ENCODE measurements at regions not wholly inside any gene's neighbourhood (a gene's known extent, or its start where the extent isn't known, plus 50 kb on each side); places are given as distances from the start of the nearest gene placed in this dataset.

DNA sequence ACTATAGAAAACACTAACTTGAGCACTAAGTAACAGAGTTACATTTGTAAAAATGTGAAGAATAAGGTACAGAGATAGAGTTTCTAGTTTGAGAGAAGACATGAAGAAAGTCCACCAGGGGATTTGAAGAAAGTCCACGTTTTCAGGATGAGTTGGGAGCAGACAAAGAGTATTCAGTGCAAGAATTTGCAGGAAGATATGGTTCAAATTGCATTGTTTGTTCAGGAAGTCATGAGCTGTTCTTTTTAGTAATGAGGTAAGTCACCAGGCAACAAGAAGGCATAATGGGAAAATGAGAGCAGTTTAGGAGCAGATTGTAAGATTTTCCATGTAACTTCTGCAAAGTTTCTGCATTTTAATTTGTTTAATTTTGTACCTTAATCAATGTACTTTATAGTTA lies 618.0 kb downstream of the DACH1 start:
- TF ChIP-seq EZH2 (IDR thresholded peaks at IDR 0.05; ENCODE audit: borderline replicate concordance, low read depth, low read length, severe bottlenecking) (no peak), FOS (IDR thresholded peaks at IDR 0.05; ENCODE audit: borderline replicate concordance, insufficient read depth, low read length) (peak; percentile 8), JUN (IDR thresholded peaks at IDR 0.05; ENCODE audit: borderline replicate concordance, insufficient read depth, insufficient read length, low read depth) (peak; percentile 69)
- Histone ChIP-seq H3K36me3 (ENCODE audit: control insufficient read depth in 2 of 2, extremely low read depth in 1 of 2, insufficient read depth in 2 of 2, low read length in 2 of 2) (no peaks in the 10 kb centered on the region), H3K4me3 (replicated peaks in 1 of 3; ENCODE audit: insufficient read depth in 1 of 3, low read depth in 1 of 3, low read length in 3 of 3) (no peak overlapping the region), H2AFZ (ENCODE audit: low read depth, low read length) (peak overlapping the region; percentile 87), H3K9me3 (replicated peaks; ENCODE audit: control insufficient read depth, insufficient read depth, low read length) (no peaks in the 10 kb centered on the region), H3K4me1 (ENCODE audit: control insufficient read depth, extremely low read depth, insufficient read depth, low read length) (peaks cover 38% of the 10 kb centered on the region), H3K9ac (replicated peaks; ENCODE audit: extremely low read depth, insufficient read depth, low read length) (peak overlapping the region; percentile 33), H3K27me3 (ENCODE audit: control insufficient read depth in 2 of 2, insufficient read depth in 2 of 2, low read length in 2 of 2) (no peaks in the 10 kb centered on the region), H4K20me1 (replicated peaks; ENCODE audit: control insufficient read depth, extremely low read depth, insufficient read depth, low read length) (no peaks in the 10 kb centered on the region), H3K79me2 (ENCODE audit: control insufficient read depth, insufficient read depth, low read length) (no peaks in the 10 kb centered on the region), H3K9me1 (replicated peaks; ENCODE audit: control insufficient read depth, extremely low read depth, insufficient read depth, low read length) (no peaks in the 10 kb centered on the region), H3K27ac (ENCODE audit: insufficient read depth, low read depth, low read length) (peak overlapping the region; percentile 58), H3K4me2 (ENCODE audit: insufficient read depth, low read length) (peak overlapping the region; percentile 45)
- BruUV-seq (replicated peaks), result no TSS peak
- intact Hi-C loops (cut with micrococcal nuclease), result loop anchor here (10.0 kb wide), 1 partner anchor 526 kb away; no protein-coding TSS in a partner anchor
- dilution Hi-C loops (cut with MboI; ENCODE audit: extremely low pct_ligation_motif_present, low sequenced_read_pairs), result no loop called here
- peak; percentile 81 for DNase-seq (ENCODE audit: low read depth, low spot score)
- FAIRE-seq, result peak; percentile 15
- ChIA-PET CTCF (no interaction called here), POLR2A (no interaction called here)

GRCh38 chr13:71244161-71244560 lies 622.8 kb downstream of the DACH1 start:
- no peaks in the 10 kb centered on the region for H3K79me2 ChIP-seq (ENCODE audit: control insufficient read depth, insufficient read depth, low read length)
- H3K9me3 ChIP-seq (replicated peaks; ENCODE audit: control insufficient read depth, insufficient read depth, low read length), result no peaks in the 10 kb centered on the region
- intact Hi-C loops (cut with micrococcal nuclease), result loop anchor here (1.0 to 10.0 kb wide), 5 partner anchors 8 to 531 kb away; no protein-coding TSS in a partner anchor
- peak overlapping the region; percentile 26 for H2AFZ ChIP-seq (ENCODE audit: low read depth, low read length)
- no TSS peak for BruUV-seq (replicated peaks)
- H3K9ac ChIP-seq (replicated peaks; ENCODE audit: extremely low read depth, insufficient read depth, low read length), result peak overlapping the region; percentile 3
- CTCF ChIA-PET, result interaction anchor here (0.9 kb wide), 1 partner anchor 8 kb away, joined by 5 read pairs; no protein-coding TSS in a partner anchor
- peak overlapping the region; percentile 11 for H3K4me2 ChIP-seq (ENCODE audit: insufficient read depth, low read length)
- DNase-seq (ENCODE audit: low read depth, low spot score) (peak; percentile 92), FAIRE-seq (no peak)
- no peaks in the 10 kb centered on the region for H3K9me1 ChIP-seq (replicated peaks; ENCODE audit: control insufficient read depth, extremely low read depth, insufficient read depth, low read length)
- dilution Hi-C loops (cut with MboI; ENCODE audit: extremely low pct_ligation_motif_present, low sequenced_read_pairs), result no loop called here
- POLR2A ChIA-PET, result no interaction called here
- H4K20me1 ChIP-seq (replicated peaks; ENCODE audit: control insufficient read depth, extremely low read depth, insufficient read depth, low read length), result no peaks in the 10 kb centered on the region
- H3K4me3 ChIP-seq (replicated peaks in 1 of 3; ENCODE audit: insufficient read depth in 1 of 3, low read depth in 1 of 3, low read length in 3 of 3), result no peak overlapping the region
- peaks cover 20% of the 10 kb centered on the region for H3K4me1 ChIP-seq (ENCODE audit: control insufficient read depth, extremely low read depth, insufficient read depth, low read length)
- peak overlapping the region; percentile 60 for H3K27ac ChIP-seq (ENCODE audit: insufficient read depth, low read depth, low read length)
- H3K36me3 ChIP-seq (ENCODE audit: control insufficient read depth in 2 of 2, extremely low read depth in 1 of 2, insufficient read depth in 2 of 2, low read length in 2 of 2), result no peaks in the 10 kb centered on the region
- TF ChIP-seq POLR2A (IDR thresholded peaks at IDR 0.05; ENCODE audit: low read depth, low read length), result no peak
- TF ChIP-seq FOS (IDR thresholded peaks at IDR 0.05; ENCODE audit: borderline replicate concordance, insufficient read depth, low read length), result no peak
- no peak for TF ChIP-seq CTCF (IDR thresholded peaks at IDR 0.05; ENCODE audit: extremely low read depth in 1 of 2, insufficient read depth in 1 of 2, low read depth in 1 of 2, low read length in 2 of 2)
- TF ChIP-seq POLR2AphosphoS5 (IDR thresholded peaks at IDR 0.05; ENCODE audit: insufficient read depth, low read depth, low read length), result no peak
- TF ChIP-seq, protein P1, sequence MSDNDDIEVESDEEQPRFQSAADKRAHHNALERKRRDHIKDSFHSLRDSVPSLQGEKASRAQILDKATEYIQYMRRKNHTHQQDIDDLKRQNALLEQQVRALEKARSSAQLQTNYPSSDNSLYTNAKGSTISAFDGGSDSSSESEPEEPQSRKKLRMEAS (IDR thresholded peaks at IDR 0.05; ENCODE audit: insufficient read depth, insufficient read length), result no peak
- TF ChIP-seq GATA2 (IDR thresholded peaks at IDR 0.05; ENCODE audit: insufficient read depth, insufficient read length, low read depth, low read length), result no peak
- no peak for TF ChIP-seq JUN (IDR thresholded peaks at IDR 0.05; ENCODE audit: borderline replicate concordance, insufficient read depth, insufficient read length, low read depth)
- no peak for TF ChIP-seq MYC (IDR thresholded peaks at IDR 0.05; ENCODE audit: low read depth, low read length)
- no peak for TF ChIP-seq EZH2 (IDR thresholded peaks at IDR 0.05; ENCODE audit: borderline replicate concordance, low read depth, low read length, severe bottlenecking)
- no peaks in the 10 kb centered on the region for H3K27me3 ChIP-seq (ENCODE audit: control insufficient read depth in 2 of 2, insufficient read depth in 2 of 2, low read length in 2 of 2)
